GM12878 (cell line): ENCODE measurements at regions not wholly inside any gene's neighbourhood (a gene's known extent, or its start where the extent isn't known, plus 50 kb on each side); places are given as distances from the start of the nearest gene placed in this dataset.

Experiments
- ETV6 ChIP-seq, 2 experiments: fragments of 450-650 bp in 1 of 2; IDR thresholded peaks in 1 of 2; conservative IDR thresholded peaks in 1 of 2; 2 replicates each; pipeline ENCODE4 v1.6.1; 2014; ENCODE audit warnings: antibody characterized with exemption in 1 of 2, borderline replicate concordance in 1 of 2, low read depth in 1 of 2, mild to moderate bottlenecking in 1 of 2, moderate library complexity in 1 of 2
- HDAC2 ChIP-seq: fragments of 200-600 bp; sonication (generic); IDR thresholded peaks from 2 replicates; pipeline ENCODE4 v1.6.1; 2017
- IKZF2 ChIP-seq, 2 experiments: fragments of 450-650 bp; IDR thresholded peaks; 2 replicates each; pipeline ENCODE4 v1.6.1; 2017; ENCODE audit warnings: mild to moderate bottlenecking in 2 of 2, moderate library complexity in 2 of 2
- MTA3 ChIP-seq: IDR thresholded peaks from 2 replicates; pipeline ENCODE4 v1.6.1; 2012; ENCODE audit warnings: low read length, inconsistent platforms, borderline replicate concordance
- MYC ChIP-seq: IDR thresholded peaks from 2 replicates; pipeline ENCODE4 v1.6.1; 2011; ENCODE audit warnings: mild to moderate bottlenecking, low read length, moderate library complexity, inconsistent platforms; ENCODE audit not compliant: insufficient read depth, insufficient replicate concordance, insufficient read length, severe bottlenecking
- POLR2AphosphoS5 ChIP-seq: IDR thresholded peaks from 2 replicates; pipeline ENCODE4 v1.6.1; 2011; ENCODE audit warnings: mild to moderate bottlenecking, low read length, inconsistent platforms
- YY1 ChIP-seq: IDR thresholded peaks from 2 replicates; pipeline ENCODE4 v1.6.1; 2011; ENCODE audit warnings: low read depth, mild to moderate bottlenecking, low read length
- TF ChIP-seq, protein P1 (sequence below), 3 experiments: IDR thresholded peaks in 2 of 3; conservative IDR thresholded peaks in 1 of 3; 2 replicates each; pipeline ENCODE4 v1.5.1; 2011; ENCODE audit warnings: low read depth in 3 of 3, low read length in 3 of 3, mild to moderate bottlenecking in 3 of 3, control low read depth in 2 of 3, moderate library complexity in 2 of 3, inconsistent platforms in 1 of 3, mixed read lengths in 1 of 3; ENCODE audit not compliant: control insufficient read depth in 2 of 3, insufficient read depth in 1 of 3; ENCODE audit errors: extremely low read depth in 1 of 3

DNA sequence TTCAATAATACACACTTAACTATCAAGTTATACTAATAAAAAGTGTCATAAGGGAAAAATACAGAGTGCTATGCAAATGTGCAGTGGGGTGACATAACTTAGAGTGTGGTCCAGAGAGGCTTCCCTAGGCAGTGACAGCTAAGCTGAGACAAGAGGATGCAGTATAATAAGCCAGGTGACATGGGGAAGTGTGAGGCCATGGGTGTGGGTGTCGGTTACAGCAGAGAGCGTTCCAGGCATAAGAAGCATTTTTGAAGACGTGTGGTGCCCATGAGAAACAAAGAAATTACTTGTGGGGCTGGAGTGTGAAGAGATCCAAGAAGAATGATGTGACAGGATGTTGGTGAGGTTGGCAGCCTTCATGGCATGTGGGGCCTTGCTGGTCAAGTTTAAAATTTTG is 78.1 kb upstream of the PICALM start:
- TF ChIP-seq, protein P1, sequence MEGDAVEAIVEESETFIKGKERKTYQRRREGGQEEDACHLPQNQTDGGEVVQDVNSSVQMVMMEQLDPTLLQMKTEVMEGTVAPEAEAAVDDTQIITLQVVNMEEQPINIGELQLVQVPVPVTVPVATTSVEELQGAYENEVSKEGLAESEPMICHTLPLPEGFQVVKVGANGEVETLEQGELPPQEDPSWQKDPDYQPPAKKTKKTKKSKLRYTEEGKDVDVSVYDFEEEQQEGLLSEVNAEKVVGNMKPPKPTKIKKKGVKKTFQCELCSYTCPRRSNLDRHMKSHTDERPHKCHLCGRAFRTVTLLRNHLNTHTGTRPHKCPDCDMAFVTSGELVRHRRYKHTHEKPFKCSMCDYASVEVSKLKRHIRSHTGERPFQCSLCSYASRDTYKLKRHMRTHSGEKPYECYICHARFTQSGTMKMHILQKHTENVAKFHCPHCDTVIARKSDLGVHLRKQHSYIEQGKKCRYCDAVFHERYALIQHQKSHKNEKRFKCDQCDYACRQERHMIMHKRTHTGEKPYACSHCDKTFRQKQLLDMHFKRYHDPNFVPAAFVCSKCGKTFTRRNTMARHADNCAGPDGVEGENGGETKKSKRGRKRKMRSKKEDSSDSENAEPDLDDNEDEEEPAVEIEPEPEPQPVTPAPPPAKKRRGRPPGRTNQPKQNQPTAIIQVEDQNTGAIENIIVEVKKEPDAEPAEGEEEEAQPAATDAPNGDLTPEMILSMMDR (IDR thresholded peaks at IDR 0.05 in 2 of 3, conservative IDR thresholded peaks at IDR 0.05 in 1 of 3; ENCODE audit: control insufficient read depth in 2 of 3, extremely low read depth in 1 of 3, insufficient read depth in 1 of 3, low read depth in 3 of 3, low read length in 3 of 3) = no peak
- no peak for TF ChIP-seq ETV6 (conservative IDR thresholded peaks at IDR 0.05 in 1 of 2, IDR thresholded peaks at IDR 0.05 in 1 of 2; ENCODE audit: borderline replicate concordance in 1 of 2, low read depth in 1 of 2)
- TF ChIP-seq YY1 = no peak
- no peak for TF ChIP-seq POLR2AphosphoS5
- no peak for TF ChIP-seq MTA3
- no peak for TF ChIP-seq IKZF2 (IDR thresholded peaks at IDR 0.05)
- no peak for TF ChIP-seq MYC
- no peak for TF ChIP-seq HDAC2
